Left hindlimb (tissue), 1 donor: ENCODE measurements at regions not wholly inside any gene's neighbourhood (a gene's known extent, or its start where the extent isn't known, plus 50 kb on each side); places are given as distances from the start of the nearest gene placed in this dataset.

ENCODE experiments used
- DNase-seq: peaks from one replicate; pipeline ENCODE4 v3.0.0-alpha.2; 2018

DNA sequence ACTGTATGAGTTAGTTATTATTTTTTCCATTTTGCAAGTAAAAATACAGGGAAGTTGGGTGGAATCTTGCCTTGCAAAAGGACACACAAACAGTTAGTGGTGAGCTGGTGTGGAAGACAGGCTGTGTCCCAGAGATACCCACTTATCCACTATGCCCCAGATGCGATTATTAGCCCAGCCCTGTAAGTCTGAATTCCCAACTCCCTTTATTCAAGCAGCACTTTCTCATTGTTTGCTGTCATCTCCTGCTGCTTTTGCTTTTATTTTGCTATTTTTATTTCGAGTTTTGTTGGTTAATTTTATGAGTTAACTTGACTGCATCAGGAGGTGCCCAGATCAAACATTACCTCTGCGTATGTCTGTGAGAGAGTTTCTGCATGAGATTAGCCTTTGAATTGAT, 239.4 kb downstream of the DOK5 start:
- DNase-seq, result no peak

DNA sequence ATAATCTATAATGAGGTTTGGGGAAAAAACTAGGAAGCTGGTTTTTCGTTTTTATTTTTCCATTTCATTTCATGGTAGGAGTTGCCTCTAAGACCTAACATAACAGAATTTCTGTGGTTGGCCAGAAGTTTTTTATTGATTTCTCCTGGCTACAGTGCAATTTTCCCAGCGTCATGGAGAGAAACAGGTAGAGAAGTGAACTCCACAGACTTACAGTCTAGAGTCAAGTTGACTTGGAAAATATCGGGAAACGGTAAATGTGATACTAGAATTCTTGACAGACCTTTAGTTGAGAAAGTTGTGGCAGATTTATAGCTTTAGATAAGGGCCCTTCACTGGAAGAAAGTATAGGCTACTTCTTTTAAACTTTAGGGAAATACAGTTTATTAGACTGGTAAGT, 238.3 kb downstream of the DOK5 start:
- DNase-seq, result no peak

DNA sequence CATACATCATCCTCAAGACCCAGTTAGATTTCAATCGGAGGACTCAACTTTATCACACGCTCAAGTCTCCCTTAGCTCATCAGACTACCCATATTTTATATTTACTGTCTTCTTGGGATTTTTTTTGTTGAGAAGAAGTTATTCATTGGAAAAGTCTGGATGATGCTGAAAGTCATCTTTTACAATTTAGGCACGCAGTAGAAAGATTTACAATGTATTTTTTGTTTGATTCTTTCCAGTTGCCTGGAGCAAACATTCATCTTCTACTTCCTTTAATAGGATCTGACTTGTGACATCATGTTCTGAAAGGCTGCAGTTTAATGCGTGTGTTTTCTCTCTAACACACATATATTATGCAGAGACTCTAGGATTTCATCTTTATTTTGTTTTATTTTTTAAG, 235.7 kb downstream of the DOK5 start:
- no peak for DNase-seq

DNA sequence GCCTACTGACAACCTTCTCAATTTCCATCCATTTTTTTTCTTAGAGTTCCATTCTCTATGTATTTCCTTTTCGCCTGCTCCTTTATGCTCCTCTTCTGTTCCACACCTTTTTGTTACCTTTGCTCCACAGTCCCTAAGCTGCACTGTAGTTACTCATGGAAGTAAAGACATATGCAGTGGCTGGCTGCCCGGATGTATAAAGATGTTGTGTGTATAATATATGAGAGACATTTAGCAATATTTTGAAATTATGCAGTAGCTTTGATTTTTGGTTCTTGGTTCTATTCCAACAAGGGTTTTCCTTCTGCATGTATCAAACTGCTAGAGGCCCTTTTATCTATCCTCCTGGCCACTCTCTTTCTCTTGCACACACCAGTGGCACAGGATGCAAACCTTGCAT, 234.9 kb downstream of the DOK5 start:
- DNase-seq, result no peak

DNA sequence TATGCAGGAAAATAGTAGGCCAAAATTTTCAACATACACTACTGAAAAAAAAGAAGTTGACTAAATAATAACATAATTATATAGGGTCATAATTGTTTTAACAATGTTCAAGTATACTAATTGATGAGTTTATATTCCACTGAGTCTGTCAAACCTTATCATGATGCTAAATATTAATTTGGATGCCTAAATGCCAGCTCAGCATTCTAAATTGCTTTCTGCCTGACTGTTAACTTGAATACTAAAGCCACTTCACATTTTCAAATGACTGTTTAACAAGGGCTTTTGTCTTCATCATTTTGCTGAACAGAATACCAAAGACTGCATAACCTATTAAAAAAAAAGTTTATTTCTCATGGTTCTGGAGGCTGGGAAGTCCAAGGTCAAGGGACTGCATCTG, 232.8 kb downstream of the DOK5 start:
- no peak for DNase-seq

DNA sequence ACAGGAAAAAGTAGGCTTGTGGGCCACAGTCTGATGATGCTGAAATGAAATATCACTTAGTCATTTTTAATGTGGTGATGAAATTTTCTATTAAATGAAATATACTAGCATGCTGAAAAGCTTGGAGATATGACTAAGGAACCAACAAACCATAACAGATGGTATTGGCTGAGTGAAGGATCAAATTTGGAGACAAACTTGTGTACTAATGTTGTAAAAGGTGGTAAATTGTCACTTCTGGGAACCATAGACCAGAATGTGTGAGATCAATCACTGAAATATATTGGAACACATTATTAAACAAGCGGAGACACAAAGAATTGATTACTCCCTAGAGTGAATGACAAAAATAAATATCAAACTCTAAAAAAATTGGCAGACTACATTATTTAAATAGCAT, 232.4 kb downstream of the DOK5 start:
- DNase-seq, result no peak

DNA sequence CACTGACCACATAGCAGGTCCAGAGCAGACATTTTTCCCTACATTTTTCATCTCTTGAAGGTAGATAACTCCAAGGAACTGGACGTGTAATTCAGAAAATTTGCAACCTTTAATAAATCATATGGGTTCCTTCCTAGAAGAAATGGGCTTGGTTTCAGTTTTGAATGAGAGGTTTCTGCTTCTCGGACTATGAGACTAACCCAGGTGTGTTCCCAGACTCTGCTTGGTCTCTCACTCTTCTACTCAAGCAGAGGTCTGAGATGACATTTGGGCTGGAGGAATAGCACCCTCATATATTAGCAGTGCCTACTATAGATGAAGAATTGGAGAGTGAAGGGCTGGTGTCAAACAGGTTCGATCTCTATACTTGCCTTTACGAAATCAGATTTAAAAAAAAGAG, 231.2 kb downstream of the DOK5 start:
- DNase-seq, result no peak

DNA sequence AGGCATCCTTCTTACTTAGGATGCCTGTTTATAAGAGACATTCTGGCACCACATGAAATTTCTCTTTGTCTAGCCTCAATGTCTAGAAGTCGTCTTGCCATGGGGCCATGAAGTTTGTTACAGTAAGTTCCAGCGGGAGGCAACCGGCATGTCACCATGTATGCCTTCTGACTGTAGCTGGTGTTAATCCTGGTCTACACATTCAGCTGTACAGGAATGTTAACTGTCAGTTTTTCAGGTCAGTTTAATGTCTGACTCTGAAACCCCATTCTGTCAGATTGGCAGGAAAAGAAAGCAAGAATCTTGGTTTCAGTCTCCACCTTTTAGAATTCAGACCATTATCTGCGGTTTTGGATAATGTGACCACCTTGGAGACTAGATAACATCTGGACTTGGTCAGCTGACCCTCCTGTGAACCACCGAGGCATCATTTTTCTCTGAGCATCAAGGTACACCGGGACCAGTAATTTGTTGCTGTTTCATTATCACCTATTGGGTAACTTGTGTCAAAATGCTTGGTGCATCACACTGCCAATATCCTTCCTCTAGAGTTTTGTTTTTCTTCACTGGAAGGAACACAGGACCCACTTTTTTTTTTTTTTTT, 228.7 kb downstream of the DOK5 start:
- DNase-seq, result no peak
